Brain microvascular endothelial cell (primary cell): ENCODE measurements at regions not wholly inside any gene's neighbourhood (a gene's known extent, or its start where the extent isn't known, plus 50 kb on each side); places are given as distances from the start of the nearest gene placed in this dataset.

Experiments used
- DNase-seq: peaks from one replicate; pipeline ENCODE4 v3.0.0-alpha.2; 2020
- H3K27ac ChIP-seq: fragments of 250-450 bp; sonication (Bioruptor Pico); 2 replicates; pipeline ENCODE4 v1.5.1; 2020; ENCODE audit warnings: mild to moderate bottlenecking, moderate library complexity
- H3K27me3 ChIP-seq: fragments of 250-450 bp; sonication (Bioruptor Pico); replicated peaks from 2 replicates; pipeline ENCODE4 v1.5.1; 2020; ENCODE audit warnings: mild to moderate bottlenecking
- H3K36me3 ChIP-seq: fragments of 250-450 bp; sonication (Bioruptor Pico); replicated peaks from 2 replicates; pipeline ENCODE4 v1.5.1; 2020; ENCODE audit warnings: mild to moderate bottlenecking
- H3K4me3 ChIP-seq: 2 replicates; pipeline ENCODE4 v1.5.1; 2011; ENCODE audit warnings: low read depth, mild to moderate bottlenecking, control low read depth, low read length, moderate library complexity
- CTCF ChIP-seq: IDR thresholded peaks from 2 replicates; pipeline ENCODE4 v1.5.1; 2011; ENCODE audit warnings: low read depth, mild to moderate bottlenecking, moderate library complexity, low read length, control low read depth, inconsistent platforms; ENCODE audit errors: missing control alignments
- in situ Hi-C: cut with HindIII; loops from 2 replicates; pipeline ENCODE4 v1.10.0; 2017; ENCODE audit warnings: low sequenced_read_pairs, low pct_ligation_motif_present

- TF ChIP-seq CTCF: no peak
- in situ Hi-C loops: loop anchor here (25.0 kb wide), 1 partner anchor 528 kb away; no protein-coding TSS in a partner anchor
- no peak overlapping the region for H3K4me3 ChIP-seq
Measured at GRCh38 chr10:62584731-62585130, 210.6 kb downstream of the ZNF365 start.

GRCh38 chr10:62585211-62585775 lies 211.1 kb downstream of the ZNF365 start:
- Histone ChIP-seq H3K27me3 (no peaks in the 10 kb centered on the region), H3K4me3 (no peak overlapping the region), H3K27ac (peak overlapping the region; percentile 95), H3K36me3 (no peaks in the 10 kb centered on the region)
- no peak for TF ChIP-seq CTCF
- in situ Hi-C loops: loop anchor here (25.0 kb wide), 1 partner anchor 527 kb away; no protein-coding TSS in a partner anchor
- DNase-seq: no peak

More at GRCh38 chr10:62584731-62585130, 210.6 kb downstream of the ZNF365 start:
- Histone ChIP-seq H3K36me3 (no peaks in the 10 kb centered on the region), H3K27ac (peak overlapping the region; percentile 95), H3K27me3 (no peaks in the 10 kb centered on the region)
- DNase-seq: no peak

- Histone ChIP-seq H3K27me3 (no peaks in the 10 kb centered on the region), H3K36me3 (no peaks in the 10 kb centered on the region), H3K27ac (no peak overlapping the region), H3K4me3 (no peak overlapping the region)
- in situ Hi-C loops: loop anchor here (25.0 kb wide), 1 partner anchor 525 kb away; no protein-coding TSS in a partner anchor
- no peak for DNase-seq
- TF ChIP-seq CTCF: no peak
Measured at GRCh38 chr10:62587011-62587410, 212.8 kb downstream of the ZNF365 start.

- in situ Hi-C loops: loop anchor here (25.0 kb wide), 1 partner anchor 524 kb away; no protein-coding TSS in a partner anchor
Measured at GRCh38 chr10:62588116-62588515, 213.9 kb downstream of the ZNF365 start.

GRCh38 chr10:62589689-62590088 lies 214.8 kb upstream of the ADO start:
- DNase-seq: no peak
- no peak for TF ChIP-seq CTCF
- in situ Hi-C loops: loop anchor here (25.0 kb wide), 1 partner anchor 523 kb away; no protein-coding TSS in a partner anchor

More at GRCh38 chr10:62588116-62588515, 213.9 kb downstream of the ZNF365 start:
- Histone ChIP-seq H3K27me3 (no peaks in the 10 kb centered on the region), H3K27ac (no peak overlapping the region), H3K4me3 (no peak overlapping the region), H3K36me3 (no peaks in the 10 kb centered on the region)
- no peak for TF ChIP-seq CTCF
- no peak for DNase-seq

GRCh38 chr10:62590306-62590705 lies 214.2 kb upstream of the ADO start:
- Histone ChIP-seq H3K27ac (no peak overlapping the region), H3K36me3 (no peaks in the 10 kb centered on the region), H3K27me3 (no peaks in the 10 kb centered on the region), H3K4me3 (no peak overlapping the region)
- in situ Hi-C loops: loop anchor here (25.0 kb wide), 1 partner anchor 522 kb away; no protein-coding TSS in a partner anchor
- no peak for TF ChIP-seq CTCF
- DNase-seq: no peak

More at GRCh38 chr10:62589689-62590088, 214.8 kb upstream of the ADO start:
- H3K36me3 ChIP-seq: no peaks in the 10 kb centered on the region
- H3K27ac ChIP-seq: no peak overlapping the region
- no peaks in the 10 kb centered on the region for H3K27me3 ChIP-seq
- no peak overlapping the region for H3K4me3 ChIP-seq
